GM12878 (cell line): ENCODE measurements at regions not wholly inside any gene's neighbourhood (a gene's known extent, or its start where the extent isn't known, plus 50 kb on each side); places are given as distances from the start of the nearest gene placed in this dataset.

Source experiments
- ATAC-seq: fragments of 200-7000 bp; cut with Tn5 transposase; 3 replicates; pipeline ENCODE4 v1.9.1; 2020; ENCODE audit warnings: mild to moderate bottlenecking, moderate library complexity
- BruUV-seq: library from RNA; stranded (reverse); fragments of 400-500 nt; replicated peaks from 2 replicates; lab custom pipeline; 2021; lab: Mats Ljungman, UMichigan
- CTCF ChIA-PET: fragments of 300-600 bp; sonication (Branson Sonifier 250); formaldehyde crosslinking; extraction: SDS; loops from one replicate; lab custom pipeline; 2021; ENCODE audit warnings: inconsistent platforms; lab: Yijun Ruan, JAX
- POLR2A ChIA-PET: fragments of 350-600 bp; formaldehyde crosslinking; extraction: SDS; loops from one replicate; lab custom pipeline; 2021; ENCODE audit warnings: inconsistent platforms; lab: Charles Lee
- RAD21 ChIA-PET: fragments of 300-600 bp; sonication (Branson Sonifier 250); formaldehyde crosslinking; loops from one replicate; lab custom pipeline; 2023; ENCODE audit warnings: antibody characterized with exemption; ENCODE audit not compliant: unreplicated experiment; lab: Charles Lee
- SMC1A ChIA-PET: fragments of 300-600 bp; sonication (Branson Sonifier 250); formaldehyde crosslinking; loops from one replicate; lab custom pipeline; 2023; ENCODE audit not compliant: unreplicated experiment, uncharacterized antibody; lab: Charles Lee
- DNase-seq: peaks from one replicate; pipeline ENCODE4 v3.0.0-alpha.2; 2011; ENCODE audit warnings: low read depth, low spot score
- FAIRE-seq: peaks from 3 replicates; lab custom pipeline; 2011; peaks lifted over from hg19 to GRCh38; lab: Jason Lieb, UNC
- H2AFZ ChIP-seq: 2 replicates; pipeline ENCODE4 v1.6.0; 2011; ENCODE audit warnings: low read depth, low read length, control low read depth; ENCODE audit not compliant: control insufficient read depth
- H3K27ac ChIP-seq: 2 replicates; pipeline ENCODE4 v1.5.1; 2011; ENCODE audit warnings: control low read depth; ENCODE audit not compliant: control insufficient read depth, insufficient read depth
- H3K27me3 ChIP-seq, 2 experiments: replicated peaks in 1 of 2; 2 replicates each; pipeline versions ENCODE4 v1.6.0 to v1.6.1; 2011; ENCODE audit warnings: low read length in 1 of 2; ENCODE audit not compliant: control insufficient read depth in 2 of 2, insufficient read depth in 2 of 2
- H3K36me3 ChIP-seq, 2 experiments: 2 replicates each; pipeline ENCODE4 v1.5.1; 2011; ENCODE audit warnings: low read length in 1 of 2; ENCODE audit not compliant: control insufficient read depth in 2 of 2, insufficient read depth in 2 of 2
- H3K4me1 ChIP-seq: 2 replicates; pipeline ENCODE4 v1.6.1; 2011; ENCODE audit warnings: mild to moderate bottlenecking, low read length, moderate library complexity, mixed read lengths; ENCODE audit not compliant: control insufficient read depth, insufficient read depth
- H3K4me2 ChIP-seq: 2 replicates; pipeline ENCODE4 v1.6.0; 2011; ENCODE audit warnings: control low read depth; ENCODE audit not compliant: control insufficient read depth, insufficient read depth
- H3K4me3 ChIP-seq: fragments of 200-600 bp; sonication (generic); 2 replicates; pipeline ENCODE4 v1.5.1; 2016
- H3K79me2 ChIP-seq: 2 replicates; pipeline ENCODE4 v1.6.0; 2011; ENCODE audit warnings: low read length; ENCODE audit not compliant: control insufficient read depth, insufficient read depth
- H3K9ac ChIP-seq: 2 replicates; pipeline ENCODE4 v1.8.0; 2011; ENCODE audit warnings: low read length, control low read depth, mixed read lengths; ENCODE audit not compliant: control insufficient read depth, insufficient read depth
- H3K9me3 ChIP-seq: replicated peaks from 3 replicates; pipeline ENCODE4 v1.5.1; 2011; ENCODE audit warnings: mild to moderate bottlenecking, low read length; ENCODE audit not compliant: control insufficient read depth, insufficient read depth
- H4K20me1 ChIP-seq: 2 replicates; pipeline ENCODE4 v1.6.0; 2011; ENCODE audit not compliant: control insufficient read depth, insufficient read depth
- CTCF ChIP-seq, 3 experiments: IDR thresholded peaks in 2 of 3; conservative IDR thresholded peaks in 1 of 3; 2 replicates each; pipeline ENCODE4 v1.5.1; 2011; ENCODE audit warnings: low read depth in 3 of 3, low read length in 3 of 3, mild to moderate bottlenecking in 3 of 3, control low read depth in 2 of 3, moderate library complexity in 2 of 3, inconsistent platforms in 1 of 3, mixed read lengths in 1 of 3; ENCODE audit not compliant: control insufficient read depth in 2 of 3, insufficient read depth in 1 of 3; ENCODE audit errors: extremely low read depth in 1 of 3
- EZH2 ChIP-seq: IDR thresholded peaks from 2 replicates; pipeline ENCODE4 v1.6.1; 2012; ENCODE audit warnings: low read depth, mild to moderate bottlenecking, control low read depth, inconsistent platforms, low read length, borderline replicate concordance; ENCODE audit not compliant: control insufficient read depth
- IKZF2 ChIP-seq, 2 experiments: fragments of 450-650 bp; IDR thresholded peaks; 2 replicates each; pipeline ENCODE4 v1.6.1; 2017; ENCODE audit warnings: mild to moderate bottlenecking in 2 of 2, moderate library complexity in 2 of 2
- LARP7 ChIP-seq: fragments of 450-650 bp; IDR thresholded peaks from 2 replicates; pipeline ENCODE4 v1.6.1; 2017; ENCODE audit warnings: mild to moderate bottlenecking
- NR2C2 ChIP-seq: IDR thresholded peaks from 2 replicates; pipeline ENCODE4 v1.6.1; 2011; ENCODE audit warnings: borderline replicate concordance, low read depth; ENCODE audit not compliant: control insufficient read depth, insufficient read length
- PAX8 ChIP-seq: fragments of 450-650 bp; IDR thresholded peaks from 2 replicates; pipeline ENCODE4 v1.6.1; 2017; ENCODE audit warnings: mild to moderate bottlenecking, moderate library complexity
- PKNOX1 ChIP-seq: fragments of 450-650 bp; IDR thresholded peaks from 2 replicates; pipeline ENCODE4 v1.6.1; 2016; ENCODE audit warnings: mild to moderate bottlenecking
- RAD21 ChIP-seq: IDR thresholded peaks from 2 replicates; pipeline ENCODE4 v1.6.1; 2011; ENCODE audit warnings: mild to moderate bottlenecking, low read depth, low read length, moderate library complexity; ENCODE audit not compliant: insufficient read depth
- SREBF1 ChIP-seq: IDR thresholded peaks from 2 replicates; pipeline ENCODE4 v1.6.1; 2012; ENCODE audit warnings: mild to moderate bottlenecking, low read length
- STAT1 ChIP-seq: fragments of 450-650 bp; conservative IDR thresholded peaks from 2 replicates; pipeline ENCODE4 v1.6.1; 2014; ENCODE audit warnings: antibody characterized with exemption, mild to moderate bottlenecking
- WGBS: methylation state at CpG from one replicate; pipeline ENCODE4 v1.1.6; 2016; ENCODE audit warnings: low lambda C conversion rate; ENCODE audit not compliant: insufficient replicate concordance, insufficient coverage; ENCODE audit errors: missing lambda C conversion rate; 5-methylcytosine and 5-hydroxymethylcytosine counted together
- in situ Hi-C: fragments of 300-500 bp; cut with MboI; formaldehyde crosslinking; loops from 9 replicates; pipeline ENCODE4 v1.14.3; 2018; ENCODE audit warnings: mixed read lengths
- intact Hi-C: fragments of 100-400 bp; cut with micrococcal nuclease; formaldehyde crosslinking; loops from one replicate; pipeline ENCODE4 v1.14.2; 2022; ENCODE audit not compliant: unreplicated experiment

GRCh38 chr7:31175672-31176071 lies 123.6 kb downstream of the ADCYAP1R1 start:
- H3K9ac ChIP-seq, result no peak overlapping the region
- RAD21 ChIA-PET, result no interaction called here
- H3K27me3 ChIP-seq, result no peaks in the 10 kb centered on the region; a peak in 1 of 4 replicates
- no peak overlapping the region for H3K27ac ChIP-seq
- SMC1A ChIA-PET, result interaction anchor here (0.6 kb wide), 1 partner anchor 1480 kb away, joined by 3 read pairs; no protein-coding TSS in a partner anchor
- no peak overlapping the region for H2AFZ ChIP-seq
- TF ChIP-seq CTCF (IDR thresholded peaks at IDR 0.05 in 2 of 3, conservative IDR thresholded peaks at IDR 0.05 in 1 of 3; ENCODE audit: control insufficient read depth in 2 of 3, extremely low read depth in 1 of 3, insufficient read depth in 1 of 3, low read depth in 3 of 3, low read length in 3 of 3), result peak in 2 of 3 experiments; percentile 5 to 9; a peak in 2 of 6 replicates
- TF ChIP-seq PAX8, result no peak
- WGBS, result 0% methylated on average over 3 of the region's 3 CpGs
- H3K4me2 ChIP-seq, result no peak overlapping the region
- in situ Hi-C loops, result no loop called here
- BruUV-seq, result no TSS peak
- no peak for DNase-seq
- no peaks in the 10 kb centered on the region for H4K20me1 ChIP-seq
- H3K36me3 ChIP-seq, result no peaks in the 10 kb centered on the region
- no peaks in the 10 kb centered on the region for H3K9me3 ChIP-seq
- no peak overlapping the region for H3K4me3 ChIP-seq
- no peak for FAIRE-seq
- H3K4me1 ChIP-seq, result no peaks in the 10 kb centered on the region
- POLR2A ChIA-PET, result no interaction called here
- H3K79me2 ChIP-seq, result no peaks in the 10 kb centered on the region
- CTCF ChIA-PET, result interaction anchor here (2.3 kb wide), 1 partner anchor 42 kb away, joined by 6 read pairs; no protein-coding TSS in a partner anchor
- ATAC-seq, result peak; percentile 44; the same call in 2 of the 3 replicates
- intact Hi-C loops, result no loop called here

GRCh38 chr7:31171984-31172383 lies 119.9 kb downstream of the ADCYAP1R1 start:
- H3K36me3 ChIP-seq, result no peaks in the 10 kb centered on the region
- no peaks in the 10 kb centered on the region for H3K9me3 ChIP-seq
- intact Hi-C loops (no loop called here), in situ Hi-C loops (no loop called here)
- no peaks in the 10 kb centered on the region for H4K20me1 ChIP-seq
- SMC1A ChIA-PET, result no interaction called here
- peaks cover 0 to 3% of the 10 kb centered on the region in 2 experiments; a peak in 2 of 4 replicates for H3K27me3 ChIP-seq
- no peak overlapping the region for H3K9ac ChIP-seq
- no peak overlapping the region for H3K4me2 ChIP-seq
- H3K4me1 ChIP-seq, result no peaks in the 10 kb centered on the region
- no peak overlapping the region for H3K27ac ChIP-seq
- POLR2A ChIA-PET, result no interaction called here
- BruUV-seq, result no TSS peak
- FAIRE-seq (no peak), ATAC-seq (no peak), DNase-seq (no peak)
- no peaks in the 10 kb centered on the region for H3K79me2 ChIP-seq
- TF ChIP-seq STAT1 (no peak), NR2C2 (no peak), EZH2 (no peak), LARP7 (no peak), RAD21 (no peak), PKNOX1 (no peak), IKZF2 (IDR thresholded peaks at IDR 0.05) (no peak), SREBF1 (no peak)
- CTCF ChIA-PET, result no interaction called here
- no peak overlapping the region for H3K4me3 ChIP-seq
- RAD21 ChIA-PET, result no interaction called here
- no peak overlapping the region for H2AFZ ChIP-seq
- WGBS, result 17% methylated on average over 3 of the region's 3 CpGs
